ENCODE measurements at regions not wholly inside any gene's neighbourhood (a gene's known extent, or its start where the extent isn't known, plus 50 kb on each side); places are given as distances from the start of the nearest gene placed in this dataset.
"Not testable (repeated sequence)": the region's sequence is repeated elsewhere in the genome, so short reads cannot be mapped to it uniquely, and the experiment has no call there.

DNA sequence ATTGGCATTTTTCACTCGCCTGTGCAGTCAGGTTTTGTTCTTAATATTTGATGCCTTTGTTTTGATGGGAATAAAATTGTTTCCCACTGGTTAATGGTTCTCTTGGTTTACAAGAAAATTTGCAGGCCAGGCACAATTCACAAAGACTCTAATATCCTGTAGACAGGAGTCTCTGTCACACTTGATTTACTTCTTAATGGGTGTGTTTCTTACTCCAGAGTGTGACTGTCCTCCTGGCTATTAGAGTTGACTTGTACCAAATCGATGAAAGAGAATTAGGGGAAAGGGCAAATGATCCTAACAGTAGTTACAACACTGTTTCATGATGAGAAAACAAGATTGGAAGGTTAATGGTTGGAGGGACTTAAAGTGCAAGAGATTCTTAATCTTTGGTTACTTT is 142.8 kb upstream of the SV2C start:
- DNase-seq = no peak

DNA sequence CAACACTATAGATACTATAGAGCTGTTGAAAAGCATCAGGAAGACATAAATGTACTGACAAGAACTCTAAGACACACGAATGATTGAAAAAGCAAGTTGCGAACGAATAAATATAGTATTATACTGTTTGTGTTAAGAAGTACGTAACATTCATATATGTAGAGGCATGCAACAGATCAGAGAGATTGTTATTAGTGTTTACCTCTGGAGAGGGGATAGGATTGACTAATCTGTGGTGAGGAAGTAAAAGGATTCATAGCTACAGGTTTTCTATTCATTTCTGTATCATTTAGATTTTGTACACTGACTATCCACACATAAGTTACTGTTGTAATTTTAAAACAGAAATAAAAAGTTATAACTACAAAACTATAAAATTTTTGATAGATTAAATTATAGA is 147.6 kb upstream of the SV2C start:
- DNase-seq = no peak

DNA sequence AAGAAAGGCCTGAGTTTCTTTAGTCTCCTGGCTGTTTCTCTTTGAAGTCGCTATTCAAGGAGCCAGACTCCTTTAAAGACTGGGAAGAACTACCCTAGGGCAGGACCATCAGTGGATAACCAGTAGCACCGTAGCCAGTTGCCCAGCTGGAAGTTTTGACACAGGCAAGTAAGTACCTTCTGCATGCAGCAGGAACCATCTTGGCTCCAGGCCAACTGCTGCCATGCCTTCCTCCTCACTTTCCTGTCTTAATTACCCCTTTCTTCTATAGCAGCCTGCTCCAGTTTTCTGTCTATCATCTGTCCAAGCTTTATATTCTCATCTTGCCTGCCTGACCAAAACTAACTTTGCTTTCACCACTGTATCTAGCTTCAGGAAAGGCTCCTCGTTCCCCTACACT is 149.7 kb upstream of the SV2C start:
- DNase-seq = no peak

DNA sequence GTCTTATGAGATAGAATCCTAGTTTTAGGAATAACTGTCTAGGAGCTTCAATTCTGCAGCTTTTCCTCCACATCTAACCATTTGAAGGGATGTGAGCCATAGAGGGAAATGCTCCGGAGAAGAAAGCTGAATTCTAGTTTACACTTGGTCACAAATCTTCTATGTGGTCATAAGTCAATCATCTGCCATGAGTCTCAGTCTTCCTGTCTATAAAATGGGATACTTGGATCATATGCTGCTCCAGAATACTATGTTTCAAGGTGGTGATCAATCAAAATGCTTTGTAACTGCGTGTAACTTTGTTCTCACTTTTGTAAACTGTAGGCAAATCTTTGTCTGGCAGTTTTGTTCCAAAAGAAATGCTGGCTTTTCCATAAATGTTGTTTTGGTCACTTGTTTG is 152.0 kb upstream of the SV2C start:
- no peak for DNase-seq

DNA sequence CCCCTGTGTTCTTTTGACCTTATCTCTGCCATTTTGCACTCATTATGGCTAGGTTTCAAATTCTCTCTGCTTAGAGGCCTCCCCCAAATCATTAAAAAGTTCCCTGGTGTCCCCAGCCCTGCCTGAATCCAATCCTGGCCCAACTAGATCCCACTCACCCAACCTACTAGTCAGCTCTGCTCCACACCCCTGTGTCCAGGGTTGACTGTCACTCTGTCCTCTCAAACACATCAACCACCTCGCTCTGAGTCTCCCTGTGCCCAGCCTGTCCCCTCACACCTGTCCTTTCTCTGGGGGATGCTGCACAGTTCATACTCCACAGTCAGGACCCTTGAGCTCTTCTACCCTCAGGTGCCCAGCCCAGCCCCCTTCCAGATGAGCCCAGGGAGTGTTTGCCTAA is 154.2 kb upstream of the SV2C start:
- DNase-seq = no peak

DNA sequence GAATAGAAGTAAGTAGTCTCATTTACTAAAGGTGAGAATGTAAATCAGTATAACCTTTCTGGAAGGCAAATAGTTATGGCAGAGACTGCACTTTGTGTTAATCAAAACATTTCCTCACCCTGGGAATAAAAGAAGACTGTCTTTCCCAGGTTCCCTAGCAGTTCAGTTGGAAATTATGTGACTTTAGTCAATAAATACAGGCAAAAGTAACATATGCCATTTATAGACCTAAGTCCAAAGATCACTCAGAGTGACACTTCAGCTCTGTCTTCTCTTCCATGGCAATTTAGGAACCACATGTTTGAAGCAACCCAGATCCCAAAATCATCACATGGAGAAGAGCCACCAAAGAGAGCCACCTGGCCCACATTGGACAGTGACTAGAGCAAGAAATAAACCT is 160.7 kb upstream of the SV2C start:
- no peak for DNase-seq

DNA sequence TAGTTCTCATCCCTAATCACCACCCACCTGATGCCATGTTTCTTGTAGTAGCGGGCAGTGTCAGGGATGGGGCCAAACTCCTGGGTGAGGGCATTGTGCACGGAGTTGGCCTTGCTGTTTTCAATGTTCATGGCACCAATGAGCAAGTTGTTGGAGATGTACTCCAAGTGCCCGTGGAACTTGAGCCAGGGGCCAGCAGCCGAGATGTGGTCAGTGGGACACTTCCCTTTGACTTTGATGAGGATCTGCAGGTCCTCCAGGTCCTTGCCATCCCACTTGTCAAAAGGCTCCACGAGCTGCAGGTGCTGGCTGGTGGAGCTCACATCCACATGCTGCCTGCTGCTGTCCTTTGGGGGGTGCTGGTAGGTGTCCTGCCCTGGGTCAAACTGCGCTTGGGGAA is 162.2 kb upstream of the SV2C start:
- no peak for DNase-seq

DNA sequence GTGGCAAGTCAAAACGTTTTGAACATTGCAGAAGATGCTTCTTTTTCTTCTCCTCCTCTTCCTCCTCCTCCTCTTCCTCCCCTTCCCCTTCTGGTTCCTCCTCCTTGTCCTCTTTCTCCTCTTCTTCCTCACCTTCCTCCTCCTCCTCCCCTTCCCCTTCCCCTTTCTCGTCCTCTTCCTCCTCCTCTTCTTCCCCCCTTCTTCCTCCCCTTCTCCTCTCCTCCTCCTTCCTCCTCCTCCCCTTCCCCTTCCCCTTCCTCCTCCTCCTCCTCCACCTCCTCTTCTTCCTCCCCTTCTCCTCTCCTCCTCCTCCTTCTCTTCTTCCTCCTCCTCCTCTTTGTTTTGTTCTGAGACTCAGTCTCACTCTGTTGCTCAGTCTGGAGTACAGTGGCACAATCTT is 167.0 kb upstream of the SV2C start:
- no peak for DNase-seq

DNA sequence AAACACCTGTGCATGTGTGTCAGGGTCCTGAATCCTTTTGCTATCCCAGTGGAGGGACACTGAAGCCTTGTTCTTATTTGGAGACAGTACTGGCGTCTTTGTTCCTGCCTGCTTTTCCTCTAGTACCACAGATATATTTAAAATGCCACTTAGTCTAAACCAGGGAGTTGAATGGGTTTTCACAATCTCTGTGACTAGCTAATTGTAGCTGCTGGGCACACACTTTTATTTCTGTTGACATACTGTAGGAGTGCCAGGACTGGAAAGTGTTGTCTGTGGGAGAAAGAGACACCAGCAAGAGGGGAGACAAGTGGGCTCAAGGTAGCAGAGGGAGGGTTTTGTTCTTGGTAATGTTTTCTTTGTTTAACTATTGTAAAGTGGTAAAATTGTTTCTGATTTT is 174.0 kb upstream of the SV2C start:
- DNase-seq = no peak

DNA sequence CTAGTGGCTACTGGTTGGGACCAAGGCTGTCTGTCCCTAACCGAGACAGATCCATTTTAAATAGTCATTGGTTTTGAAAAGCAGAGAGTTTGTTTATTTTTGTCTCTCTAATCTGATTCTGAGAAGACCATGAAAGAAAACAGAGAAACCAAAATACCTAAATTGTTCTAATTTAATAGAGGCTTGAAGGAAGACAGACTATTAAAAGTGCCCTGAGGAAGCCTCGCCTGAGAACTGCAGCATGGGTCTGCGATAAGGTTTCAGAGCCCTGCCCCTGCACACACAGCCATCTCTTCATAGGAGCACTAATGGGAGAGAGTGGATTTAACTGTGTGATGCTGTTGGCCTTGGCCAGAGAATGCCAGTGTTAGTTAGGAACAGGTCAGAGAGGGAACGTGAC is 175.5 kb upstream of the SV2C start:
- no peak for DNase-seq

DNA sequence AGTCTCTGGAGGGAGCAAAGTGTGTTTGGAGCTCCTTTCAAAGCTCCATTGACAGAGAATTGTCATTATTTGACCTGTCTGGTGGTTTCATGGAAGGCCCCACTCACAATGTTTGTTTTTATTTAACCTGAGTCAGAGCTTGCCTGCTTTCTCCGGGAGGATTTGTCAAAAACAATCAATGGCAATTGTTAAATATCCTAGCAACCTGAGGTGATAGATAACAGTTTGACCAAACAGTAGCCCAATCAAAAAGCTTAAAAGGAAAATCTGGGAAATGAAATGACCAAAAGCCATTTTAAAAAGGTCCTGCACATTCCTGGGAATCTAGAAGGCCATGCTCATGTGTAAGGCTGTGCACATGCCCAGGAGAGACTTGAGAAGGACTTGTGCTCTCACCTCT is 177.2 kb upstream of the POC5 start:
- no peak for DNase-seq

DNA sequence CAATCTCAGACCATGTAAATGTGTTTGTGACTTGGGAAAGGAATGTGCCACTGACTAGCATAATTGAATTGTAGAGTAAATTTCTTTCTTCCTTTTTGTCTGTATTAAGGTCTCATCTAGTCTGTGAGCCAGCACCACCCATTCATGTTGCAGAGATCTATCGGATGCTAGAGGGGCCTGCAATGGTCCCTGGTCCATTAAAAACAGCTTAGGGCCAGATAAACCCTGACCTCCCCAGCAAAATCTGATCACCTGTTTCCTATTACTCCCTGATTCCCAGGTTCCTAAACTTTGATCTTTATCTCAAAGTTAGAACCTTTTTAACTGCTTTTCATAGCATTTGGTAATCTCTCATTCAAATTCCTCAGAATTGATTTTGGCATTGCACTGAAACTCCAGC is 174.5 kb upstream of the POC5 start:
- DNase-seq = no peak

DNA sequence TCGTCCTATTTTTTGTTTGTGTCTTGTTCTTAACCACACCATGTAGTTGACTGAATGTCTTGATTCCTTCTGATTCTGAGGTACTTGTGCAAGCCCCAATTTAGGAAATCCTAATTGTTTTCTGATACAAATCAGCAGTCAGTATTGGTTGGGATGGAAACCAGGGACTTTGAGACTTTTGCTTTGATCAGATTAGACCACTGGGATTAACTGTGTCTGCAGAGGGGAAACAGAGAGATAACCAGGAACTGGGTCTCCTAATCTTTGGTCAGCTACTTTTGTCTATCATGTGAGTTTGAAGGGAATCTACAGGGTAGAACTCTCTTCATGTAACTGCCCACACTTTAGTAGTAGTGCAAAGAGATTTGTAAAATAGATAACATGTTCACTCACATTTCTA is 173.8 kb upstream of the POC5 start:
- no peak for DNase-seq

DNA sequence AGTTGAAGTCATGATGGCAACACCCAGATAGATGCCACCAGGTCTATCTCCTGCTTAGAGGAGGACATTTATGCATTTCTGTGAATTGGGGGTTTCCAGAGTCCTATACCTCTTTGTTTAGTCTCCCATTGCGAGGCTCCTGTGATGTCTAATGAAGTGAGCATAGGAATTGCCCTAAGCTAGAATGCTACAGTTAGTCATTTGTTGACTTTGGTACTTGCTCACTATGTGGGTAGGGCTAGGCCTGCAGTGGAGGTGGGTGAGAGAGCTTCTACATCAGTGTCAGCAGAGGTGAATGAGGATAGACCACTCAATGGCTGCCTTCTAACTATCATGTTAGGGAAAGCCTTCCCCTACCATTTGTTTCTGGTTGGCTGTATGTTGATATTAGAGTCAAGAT is 173.3 kb upstream of the POC5 start:
- no peak for DNase-seq

DNA sequence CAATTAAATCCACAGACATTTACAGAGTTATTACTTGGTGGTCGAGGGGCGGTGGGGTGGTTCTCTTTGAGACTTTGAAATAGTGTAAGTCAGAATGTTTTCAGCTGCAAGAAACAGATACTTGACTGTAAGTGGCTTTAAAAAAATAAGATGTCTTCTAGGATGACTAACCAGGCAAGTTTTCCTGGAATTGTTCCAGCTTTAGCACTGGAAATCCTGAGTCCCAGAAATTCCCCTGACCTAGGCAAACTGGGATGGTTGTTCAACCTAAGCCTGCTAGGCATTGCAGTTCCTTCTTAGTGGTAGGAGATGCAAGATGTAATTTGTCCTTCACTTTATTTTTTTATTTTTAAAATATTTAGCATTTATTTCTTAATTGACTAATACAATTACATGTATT is 169.5 kb upstream of the POC5 start:
- DNase-seq = no peak

DNA sequence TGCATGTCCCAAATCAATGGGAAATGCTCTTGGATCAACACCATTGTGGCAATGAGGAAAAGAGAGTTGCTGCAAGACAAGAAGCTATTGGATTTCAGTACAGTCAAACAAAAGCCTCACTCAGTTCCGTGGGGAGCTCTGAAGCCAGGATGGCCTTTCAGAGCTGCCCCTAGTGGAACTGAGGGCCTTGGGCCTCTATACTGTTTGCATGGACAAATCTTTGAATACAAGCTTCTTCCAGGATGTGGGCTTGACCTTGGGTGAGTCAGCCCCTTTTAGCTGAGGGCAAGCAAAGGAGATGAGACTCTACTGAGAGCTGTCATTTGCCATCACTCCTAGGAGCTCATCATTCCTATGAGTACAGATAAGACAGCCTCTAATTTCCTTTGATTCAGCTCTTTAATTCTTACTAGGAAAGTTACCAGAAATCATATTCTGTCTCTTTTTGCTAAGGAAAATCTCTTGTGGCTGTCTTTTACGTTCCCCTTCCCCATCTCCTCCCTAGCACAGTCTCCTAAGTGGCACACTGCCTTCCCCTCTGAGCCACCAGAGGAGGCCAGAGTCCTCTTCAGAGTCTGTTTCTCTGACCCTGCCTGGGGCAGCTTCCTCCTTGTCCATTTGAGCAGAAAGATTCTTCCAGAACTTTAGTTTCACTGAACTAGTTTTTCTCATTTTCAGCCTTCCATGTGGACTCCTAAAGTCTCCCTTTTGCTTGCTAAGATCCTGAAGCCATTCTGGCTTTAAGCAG is 168.8 kb upstream of the POC5 start:
- no peak for DNase-seq

DNA sequence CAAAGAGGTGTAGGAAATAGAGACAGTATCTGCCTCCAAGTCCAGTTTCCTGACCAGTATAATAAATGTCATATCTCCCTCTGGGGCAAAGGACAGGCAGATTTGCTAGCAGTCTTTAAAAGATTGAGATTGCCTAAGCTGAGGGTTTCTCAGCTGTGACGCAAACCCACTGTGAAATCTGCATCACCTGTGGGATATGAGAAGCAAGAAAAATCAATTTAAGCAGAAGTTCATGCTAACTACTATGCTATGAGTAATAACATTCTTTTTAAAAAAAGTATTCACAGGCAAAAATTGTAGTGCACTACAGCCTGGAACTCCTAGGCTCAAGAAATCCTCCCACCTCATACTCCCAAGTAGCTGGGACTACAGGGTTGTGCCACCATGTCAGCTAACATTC is 168.1 kb upstream of the POC5 start:
- DNase-seq = no peak

DNA sequence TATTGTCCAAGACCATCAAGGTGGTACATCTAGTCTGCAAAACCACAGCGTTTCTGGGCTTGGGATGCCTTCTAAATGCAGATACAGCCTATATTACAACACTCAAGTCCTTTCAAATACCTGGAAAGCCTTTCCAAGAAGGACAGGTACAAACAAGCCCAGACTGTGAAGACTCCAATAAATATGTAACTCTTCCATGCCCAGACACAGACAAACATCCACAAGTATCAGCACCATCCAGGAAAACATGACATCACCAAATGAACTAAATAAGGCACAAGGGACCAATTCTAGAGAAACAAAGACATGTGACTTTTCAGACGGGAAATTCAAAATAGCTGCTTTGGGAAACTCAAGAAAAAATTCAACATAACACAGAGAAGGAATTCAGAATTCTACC is 152.7 kb upstream of the POC5 start:
- DNase-seq = no peak

DNA sequence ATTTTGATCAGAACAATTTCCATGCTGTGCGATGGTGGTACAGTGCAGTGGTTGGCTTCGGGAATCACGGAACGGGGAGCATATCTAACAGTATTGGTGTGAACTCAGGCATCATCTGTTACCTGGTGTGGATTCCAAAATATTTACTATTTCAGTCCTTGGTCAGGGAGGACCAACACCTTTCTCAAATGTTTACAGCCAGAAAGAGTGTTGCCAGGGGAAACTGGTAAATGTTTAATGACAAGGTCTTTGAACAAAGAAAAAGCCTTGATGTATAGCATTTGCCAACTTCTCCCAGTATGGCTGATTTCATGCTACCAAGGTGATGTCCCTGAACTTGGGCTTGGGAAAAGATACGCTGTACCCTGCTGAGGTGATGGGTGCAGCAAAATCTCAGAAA is 145.6 kb upstream of the POC5 start:
- DNase-seq = no peak

DNA sequence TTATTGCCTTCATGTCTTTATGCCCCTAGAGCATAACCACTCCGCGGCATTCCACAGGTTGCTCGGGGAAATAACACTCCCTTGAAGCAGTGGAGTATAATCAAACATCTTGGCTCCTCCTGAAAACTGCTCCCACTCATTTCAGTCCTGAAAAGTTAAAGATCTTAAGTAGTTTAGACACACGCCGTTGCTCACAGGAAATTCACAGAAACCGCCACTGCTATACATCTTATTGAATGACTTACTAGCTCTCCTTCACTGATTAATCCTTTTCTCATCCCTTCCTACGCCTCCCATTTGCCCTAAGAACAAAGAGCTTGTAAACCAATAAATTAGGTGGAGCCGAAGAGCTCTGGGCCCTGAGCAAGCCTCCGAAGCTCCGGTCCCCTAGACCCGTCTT is 142.4 kb upstream of the POC5 start:
- not testable (repeated sequence) for DNase-seq

DNA sequence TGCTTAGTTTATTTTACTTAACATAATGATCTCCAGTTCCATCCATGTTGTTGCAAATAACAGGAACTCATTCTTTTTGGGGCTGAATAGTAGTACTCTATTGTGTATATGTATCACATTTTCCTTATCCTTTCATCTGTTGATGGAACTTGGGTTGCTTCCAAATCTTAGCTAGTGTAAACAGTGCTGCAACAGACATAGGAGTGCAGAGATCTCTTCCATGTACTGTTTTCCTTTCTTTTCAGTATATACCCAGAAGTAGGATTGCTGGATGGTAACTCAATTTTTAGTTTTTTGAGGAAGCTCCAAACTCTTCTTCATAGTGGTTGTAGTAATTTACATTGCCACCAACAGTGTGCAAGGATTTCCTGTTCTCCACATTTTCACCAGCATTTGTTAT is 138.8 kb upstream of the POC5 start:
- DNase-seq = no peak

DNA sequence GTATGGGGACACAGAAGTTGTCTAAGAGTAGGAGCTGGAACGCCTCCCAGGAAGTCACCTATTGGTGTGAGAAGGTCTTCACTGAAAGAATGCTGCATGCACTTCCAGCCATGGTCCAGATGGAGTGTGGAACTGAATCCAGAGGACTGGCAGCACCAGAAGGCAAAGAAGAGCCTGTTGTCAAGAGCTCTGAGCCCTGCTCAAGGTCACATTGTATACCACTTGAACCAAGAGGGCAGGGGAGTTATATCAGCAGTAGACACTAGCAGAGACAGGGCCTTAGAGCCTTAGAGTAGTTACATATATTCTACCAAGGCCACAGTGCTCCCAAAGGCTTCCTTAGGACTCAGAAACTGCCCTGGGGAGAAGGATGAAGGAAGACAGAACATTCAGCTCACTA is 130.8 kb upstream of the POC5 start:
- no peak for DNase-seq

DNA sequence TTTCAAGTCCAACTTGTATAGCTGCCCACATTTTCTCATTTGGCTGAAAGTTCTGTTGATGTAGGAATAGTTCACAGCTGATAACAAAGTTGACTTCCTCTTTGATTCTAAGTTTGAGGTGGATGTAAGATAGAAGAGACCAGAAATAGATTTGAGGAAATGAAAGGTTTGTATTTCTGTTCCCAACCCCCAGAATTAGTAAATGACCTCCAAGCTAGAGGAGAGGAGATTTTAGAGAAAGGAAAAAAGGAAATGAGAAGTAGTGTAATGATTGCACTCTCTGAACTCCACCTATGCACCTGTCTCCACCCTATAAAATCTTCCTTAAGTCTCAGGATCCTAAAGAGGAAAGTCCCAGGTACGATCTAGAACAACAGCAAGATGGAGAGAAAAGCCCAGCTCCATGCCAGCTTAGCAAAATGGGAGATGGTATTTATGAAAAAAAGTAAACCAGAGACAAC is 130.4 kb upstream of the POC5 start:
- no peak for DNase-seq

DNA sequence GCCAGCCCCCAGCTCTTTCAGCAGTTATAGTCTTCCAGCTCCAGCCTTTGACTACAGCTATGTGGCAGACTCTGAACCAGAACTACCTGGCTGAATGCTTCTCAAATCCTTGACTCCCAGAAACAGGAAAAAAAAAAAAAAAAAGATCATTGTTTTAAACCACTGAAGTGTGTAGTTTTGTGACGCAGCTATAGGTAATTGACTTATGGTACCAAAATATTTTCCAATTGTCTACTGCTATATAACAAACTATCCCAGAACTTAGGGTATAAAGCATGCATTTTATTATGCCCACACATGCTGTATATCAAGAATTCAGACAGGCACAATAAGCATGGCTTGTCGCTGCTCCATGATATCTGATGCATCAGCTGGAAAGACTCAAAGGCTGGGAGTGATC is 127.1 kb upstream of the POC5 start:
- no peak for DNase-seq

DNA sequence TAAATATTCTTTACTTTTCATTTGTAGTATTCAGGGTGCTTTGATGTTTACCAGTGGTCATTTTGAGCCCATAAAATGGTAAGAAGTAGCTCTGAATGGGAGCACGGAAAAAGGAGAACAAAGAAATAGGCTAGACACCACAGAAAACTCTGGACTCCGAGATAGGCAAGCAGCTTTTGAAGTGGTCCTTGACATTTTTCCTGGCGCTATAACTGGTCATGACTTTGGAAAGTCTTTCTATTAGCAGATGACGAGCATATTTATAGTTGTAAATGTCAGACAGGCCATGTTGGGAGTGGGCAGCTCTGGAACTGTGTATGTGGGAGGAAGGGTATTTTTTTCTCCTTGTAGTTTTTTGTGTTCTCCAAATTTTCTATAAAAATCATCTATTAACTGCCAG is 126.1 kb upstream of the POC5 start:
- no peak for DNase-seq

DNA sequence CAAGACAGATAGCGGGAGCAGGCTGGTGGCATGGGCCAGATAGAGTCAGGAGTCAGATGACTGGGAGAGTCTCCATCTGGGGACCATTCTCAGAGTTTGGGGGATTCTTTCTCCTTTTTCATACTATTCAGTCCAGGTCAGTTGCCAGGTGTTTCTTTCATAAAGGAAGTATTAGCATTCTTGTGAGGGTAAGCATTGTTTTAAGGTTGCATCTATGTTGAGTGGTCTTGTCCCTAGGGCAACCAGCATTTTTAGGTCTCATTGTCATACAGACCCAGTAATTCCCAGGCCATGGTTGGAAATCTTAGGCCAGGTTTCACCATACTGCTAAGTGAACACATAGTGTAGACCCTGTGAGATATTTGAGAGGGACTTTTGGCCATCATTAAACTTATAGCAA is 122.3 kb upstream of the POC5 start:
- no peak for DNase-seq

Data from NCI-H1092 treated with DMSO at 0.1 percent for 48 hours (cell line).